Right atrium auricular region (tissue), 2 donors: ENCODE measurements at regions not wholly inside any gene's neighbourhood (a gene's known extent, or its start where the extent isn't known, plus 50 kb on each side); places are given as distances from the start of the nearest gene placed in this dataset.
"Not testable (repeated sequence)": the region's sequence is repeated elsewhere in the genome, so short reads cannot be mapped to it uniquely, and the experiment has no call there.

Experiments used
- DNase-seq: peaks from one replicate; pipeline ENCODE4 v3.0.0-alpha.2; 2019; ENCODE audit warnings: low spot score
- H3K27ac ChIP-seq, 2 donors: fragments of 200-600 bp; sonication (generic); 1 replicate in 1 of 2; 2 replicates in 1 of 2; pipeline ENCODE4 v1.5.1; 2016 to 2019
- H3K27me3 ChIP-seq, 2 donors: fragments of 200-600 bp; sonication (generic); one replicate each; pipeline versions ENCODE4 v1.5.1 to v1.6.0; 2017 to 2019
- H3K36me3 ChIP-seq: fragments of 200-600 bp; sonication (generic); one replicate; pipeline ENCODE4 v1.5.1; 2016
- H3K4me1 ChIP-seq, 2 donors: fragments of 200-600 bp; sonication (generic); one replicate each; pipeline versions ENCODE4 v1.5.1 to v1.6.0; 2017 to 2019
- H3K4me3 ChIP-seq, 2 donors: fragments of 200-600 bp; sonication (generic); 1 replicate in 1 of 2; 2 replicates in 1 of 2; pipeline ENCODE4 v1.5.1; 2017 to 2019; ENCODE audit warnings: mild to moderate bottlenecking in 1 of 2, moderate library complexity in 1 of 2
- H3K9me3 ChIP-seq, 2 donors: fragments of 200-600 bp; sonication (generic); one replicate each; pipeline ENCODE4 v1.5.1; 2019
- CTCF ChIP-seq, 2 donors: fragments of 200-600 bp; sonication (generic); IDR thresholded peaks; one replicate each; pipeline ENCODE4 v1.5.1; 2019; ENCODE audit warnings: antibody characterized with exemption in 2 of 2

GRCh38 chr5:1647580-1647979, 123.8 kb upstream of the LPCAT1 start:
- Histone ChIP-seq H3K4me3 (no peak overlapping the region), H3K9me3 (no peaks in the 10 kb centered on the region), H3K27me3 (peaks cover 4 to 11% of the 10 kb centered on the region in 2 donors), H3K36me3 (no peaks in the 10 kb centered on the region), H3K27ac (no peak overlapping the region), H3K4me1 (peaks cover 0 to 8% of the 10 kb centered on the region in 2 donors)
- no peak for DNase-seq
- TF ChIP-seq CTCF (IDR thresholded peaks at IDR 0.05), result no peak

GRCh38 chr5:1644810-1645571, 121.2 kb upstream of the LPCAT1 start:
- no peaks in the 10 kb centered on the region for H3K9me3 ChIP-seq
- peak; percentile 77 for DNase-seq
- H3K27ac ChIP-seq, result peak overlapping the region in 1 of 2 donors; percentile 6
- H3K4me1 ChIP-seq, result peaks cover 0 to 8% of the 10 kb centered on the region in 2 donors
- peak; percentile 79 to 86 for TF ChIP-seq CTCF (IDR thresholded peaks at IDR 0.05)
- no peaks in the 10 kb centered on the region for H3K36me3 ChIP-seq
- peaks cover 4 to 11% of the 10 kb centered on the region in 2 donors for H3K27me3 ChIP-seq
- H3K4me3 ChIP-seq, result peak overlapping the region in 1 of 2 donors; percentile 36

- H3K4me3 ChIP-seq, H3K4me1 ChIP-seq, H3K9me3 ChIP-seq, DNase-seq, H3K36me3 ChIP-seq, H3K27ac ChIP-seq: not testable (repeated sequence)
- H3K27me3 ChIP-seq, result peaks cover 4 to 11% of the 10 kb centered on the region in 2 donors
Observed at GRCh38 chr5:1644393-1644809, 120.6 kb upstream of the LPCAT1 start.

GRCh38 chr5:1643651-1644392, 120.1 kb upstream of the LPCAT1 start:
- DNase-seq, result no peak
- Histone ChIP-seq H3K9me3 (no peaks in the 10 kb centered on the region), H3K4me1 (peaks cover 0 to 8% of the 10 kb centered on the region in 2 donors), H3K4me3 (no peak overlapping the region), H3K36me3 (no peaks in the 10 kb centered on the region), H3K27ac (no peak overlapping the region), H3K27me3 (peaks cover 4 to 11% of the 10 kb centered on the region in 2 donors)
- TF ChIP-seq CTCF (IDR thresholded peaks at IDR 0.05), result no peak

GRCh38 chr5:1642621-1643061, 118.9 kb upstream of the LPCAT1 start:
- H3K4me1 ChIP-seq, result peaks cover 0 to 8% of the 10 kb centered on the region in 2 donors
- no peaks in the 10 kb centered on the region for H3K36me3 ChIP-seq
- no peak for DNase-seq
- H3K27ac ChIP-seq, result no peak overlapping the region
- H3K9me3 ChIP-seq, result no peaks in the 10 kb centered on the region
- H3K4me3 ChIP-seq, result no peak overlapping the region
- peaks cover 4 to 11% of the 10 kb centered on the region in 2 donors for H3K27me3 ChIP-seq
- no peak for TF ChIP-seq CTCF (IDR thresholded peaks at IDR 0.05)

- Histone ChIP-seq H3K27ac (no peak overlapping the region), H3K4me3 (no peak overlapping the region), H3K9me3 (no peaks in the 10 kb centered on the region), H3K36me3 (no peaks in the 10 kb centered on the region), H3K27me3 (peaks cover 4 to 11% of the 10 kb centered on the region in 2 donors), H3K4me1 (peaks cover 0 to 8% of the 10 kb centered on the region in 2 donors)
- no peak for DNase-seq
- no peak for TF ChIP-seq CTCF (IDR thresholded peaks at IDR 0.05)
Observed at GRCh38 chr5:1642221-1642620, 118.5 kb upstream of the LPCAT1 start.
